Adrenal gland (tissue), 5 donors: ENCODE measurements at regions not wholly inside any gene's neighbourhood (a gene's known extent, or its start where the extent isn't known, plus 50 kb on each side); places are given as distances from the start of the nearest gene placed in this dataset.

Experiments used
- POLR2A ChIP-seq, 2 donors: fragments of 450-650 bp; IDR thresholded peaks; one replicate each; pipeline ENCODE4 v1.6.1; 2017; ENCODE audit warnings: antibody characterized with exemption in 2 of 2, mild to moderate bottlenecking in 2 of 2, moderate library complexity in 1 of 2
- TF ChIP-seq, protein P1 (sequence below), 6 experiments: fragments of 450-650 bp in 4 of 6; fragments of 200-600 bp in 2 of 6; sonication (generic) in 1 of 6; IDR thresholded peaks; 1 replicate in 5 of 6; 2 replicates in 1 of 6; pipeline versions ENCODE4 v1.5.1 to v1.8.0; 2016 to 2021; ENCODE audit warnings: antibody characterized with exemption in 6 of 6, mild to moderate bottlenecking in 2 of 6, moderate library complexity in 1 of 6
- donor health status: DM: no; HTN: no; CAD: no.

- TF ChIP-seq, protein P1, sequence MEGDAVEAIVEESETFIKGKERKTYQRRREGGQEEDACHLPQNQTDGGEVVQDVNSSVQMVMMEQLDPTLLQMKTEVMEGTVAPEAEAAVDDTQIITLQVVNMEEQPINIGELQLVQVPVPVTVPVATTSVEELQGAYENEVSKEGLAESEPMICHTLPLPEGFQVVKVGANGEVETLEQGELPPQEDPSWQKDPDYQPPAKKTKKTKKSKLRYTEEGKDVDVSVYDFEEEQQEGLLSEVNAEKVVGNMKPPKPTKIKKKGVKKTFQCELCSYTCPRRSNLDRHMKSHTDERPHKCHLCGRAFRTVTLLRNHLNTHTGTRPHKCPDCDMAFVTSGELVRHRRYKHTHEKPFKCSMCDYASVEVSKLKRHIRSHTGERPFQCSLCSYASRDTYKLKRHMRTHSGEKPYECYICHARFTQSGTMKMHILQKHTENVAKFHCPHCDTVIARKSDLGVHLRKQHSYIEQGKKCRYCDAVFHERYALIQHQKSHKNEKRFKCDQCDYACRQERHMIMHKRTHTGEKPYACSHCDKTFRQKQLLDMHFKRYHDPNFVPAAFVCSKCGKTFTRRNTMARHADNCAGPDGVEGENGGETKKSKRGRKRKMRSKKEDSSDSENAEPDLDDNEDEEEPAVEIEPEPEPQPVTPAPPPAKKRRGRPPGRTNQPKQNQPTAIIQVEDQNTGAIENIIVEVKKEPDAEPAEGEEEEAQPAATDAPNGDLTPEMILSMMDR (IDR thresholded peaks at IDR 0.05): no peak
- TF ChIP-seq POLR2A (IDR thresholded peaks at IDR 0.05): no peak
Measured at GRCh38 chr14:94690896-94691659, 78.8 kb downstream of the GSC start.
